Left kidney (tissue), 1 donor: ENCODE measurements at regions not wholly inside any gene's neighbourhood (a gene's known extent, or its start where the extent isn't known, plus 50 kb on each side); places are given as distances from the start of the nearest gene placed in this dataset.

Source experiments
- DNase-seq: peaks from one replicate; pipeline ENCODE4 v3.0.0-alpha.2; 2013

DNA sequence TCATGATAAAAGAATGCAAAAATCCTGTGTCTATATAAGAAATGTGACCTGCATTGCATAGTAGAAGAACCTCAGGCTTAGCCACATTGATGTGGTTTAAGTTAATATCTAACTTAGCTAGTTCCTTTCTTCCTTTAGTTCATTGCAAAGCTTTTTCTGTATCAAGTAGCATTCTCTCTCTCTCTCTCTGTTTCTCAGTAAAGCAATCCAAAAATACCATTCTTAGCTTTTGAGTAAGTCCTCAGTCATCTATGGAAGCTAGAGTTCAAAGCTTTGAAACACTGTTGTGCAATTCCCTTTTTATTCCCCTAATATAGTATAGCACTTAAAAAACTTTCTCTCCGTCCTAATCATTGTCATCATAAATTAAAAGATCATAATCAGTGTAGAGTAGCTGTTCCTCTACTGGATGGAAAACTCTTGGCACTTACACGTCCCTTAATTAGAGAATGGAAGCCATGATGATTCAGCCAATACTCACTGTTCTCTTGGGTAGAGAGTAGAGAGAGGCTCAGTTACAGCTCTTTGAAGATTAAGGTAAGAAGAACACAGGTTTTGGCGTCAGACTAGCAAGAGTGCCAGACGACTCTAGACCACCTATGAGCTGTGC is 350.3 kb upstream of the LYPLAL1 start:
- no peak for DNase-seq

DNA sequence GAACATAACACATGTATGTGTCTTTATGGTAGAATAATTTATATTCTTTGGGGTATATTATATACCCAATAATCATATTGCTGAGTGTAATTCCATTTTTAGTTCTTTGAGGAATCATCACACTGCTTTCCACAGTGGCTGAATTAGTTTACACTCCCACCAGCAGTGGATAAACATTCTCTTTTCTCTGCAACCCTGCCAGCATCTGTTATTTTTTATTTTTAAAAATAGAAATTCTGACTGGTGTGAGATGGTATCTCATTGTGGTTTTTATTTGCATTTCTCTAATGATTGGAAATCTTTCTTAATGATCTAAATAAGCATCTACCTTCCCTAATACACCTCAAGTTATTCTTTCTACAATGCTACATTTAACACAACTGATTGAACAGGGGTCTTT is 346.2 kb upstream of the LYPLAL1 start:
- DNase-seq = no peak

DNA sequence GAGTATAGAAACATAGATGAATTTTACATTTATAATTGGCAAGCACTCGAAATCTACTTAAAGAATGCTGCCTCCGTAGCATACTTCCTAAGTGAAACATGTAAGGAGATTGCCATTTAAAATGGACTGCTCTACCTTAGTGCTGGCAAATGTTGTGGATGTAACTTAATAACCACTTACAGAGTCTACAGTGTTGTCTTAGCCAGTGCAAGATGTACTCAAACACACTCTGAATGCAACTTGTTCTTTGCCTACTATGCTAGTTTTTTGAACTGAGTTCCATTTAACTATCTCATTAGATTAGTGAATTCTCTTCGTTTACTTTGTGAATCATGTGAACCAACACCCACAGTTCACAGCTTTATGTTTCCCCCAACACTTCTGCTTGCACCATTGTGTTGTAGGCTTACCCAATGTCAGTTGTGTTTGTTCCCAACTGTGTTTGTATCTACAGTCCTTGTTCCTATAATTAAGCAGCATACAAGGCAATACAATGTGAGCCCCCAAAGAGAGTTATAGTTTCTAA is 345.5 kb upstream of the LYPLAL1 start:
- DNase-seq = no peak

DNA sequence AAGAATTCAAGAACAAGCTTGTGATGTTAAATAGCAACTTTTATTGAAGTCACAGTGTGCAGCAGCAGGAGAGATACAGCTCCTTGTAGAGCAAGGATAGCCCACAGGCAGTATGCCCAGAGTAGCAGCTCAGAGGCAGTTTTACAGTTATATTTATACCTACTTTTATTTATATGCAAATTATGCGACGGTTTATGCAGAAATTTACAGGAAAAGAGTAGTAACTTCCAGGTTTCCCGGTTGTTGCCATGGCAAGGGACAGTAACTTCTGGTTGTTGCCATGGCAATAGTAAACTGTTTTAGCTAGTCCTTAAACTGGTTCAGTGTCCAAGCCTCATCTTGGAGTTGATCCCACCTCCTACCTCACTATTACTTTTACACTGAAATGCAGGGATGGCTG is 344.6 kb upstream of the LYPLAL1 start:
- no peak for DNase-seq

DNA sequence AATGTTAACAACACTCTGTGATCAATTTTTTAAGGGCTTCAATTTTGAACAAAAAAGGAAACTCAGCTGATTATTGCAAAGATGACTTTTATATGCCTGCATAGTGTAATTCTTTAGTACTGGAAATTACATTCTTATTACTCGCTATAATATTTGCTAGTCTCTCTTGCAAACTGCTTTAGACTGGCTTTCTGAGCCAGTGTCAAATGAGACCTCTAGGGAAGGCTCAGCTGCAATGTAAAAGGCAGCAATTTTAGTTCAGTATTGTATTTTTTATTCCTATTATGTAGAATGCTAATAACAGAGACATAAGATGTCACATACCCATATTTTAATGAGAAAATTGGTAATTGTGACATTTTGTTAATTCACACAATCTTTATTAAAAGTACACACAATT is 338.1 kb upstream of the LYPLAL1 start:
- DNase-seq = no peak

DNA sequence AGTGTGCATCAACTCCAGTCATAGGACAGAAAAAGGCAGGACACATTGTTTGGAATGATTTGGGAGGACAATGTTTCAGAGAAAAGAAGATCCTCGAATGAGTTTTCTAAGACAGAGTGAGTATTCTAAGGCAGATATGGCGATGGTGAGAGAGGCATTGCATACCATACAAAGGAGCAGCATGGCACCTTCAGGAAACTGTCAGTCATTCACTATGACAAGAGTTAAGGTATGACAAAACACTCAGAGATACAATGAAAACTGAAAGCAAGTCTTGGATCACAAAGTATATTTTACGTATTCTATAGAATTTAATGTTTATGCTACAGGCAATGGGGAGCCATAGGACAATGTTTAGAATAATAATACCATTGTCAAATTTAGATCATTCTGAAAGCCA is 337.4 kb upstream of the LYPLAL1 start:
- no peak for DNase-seq

DNA sequence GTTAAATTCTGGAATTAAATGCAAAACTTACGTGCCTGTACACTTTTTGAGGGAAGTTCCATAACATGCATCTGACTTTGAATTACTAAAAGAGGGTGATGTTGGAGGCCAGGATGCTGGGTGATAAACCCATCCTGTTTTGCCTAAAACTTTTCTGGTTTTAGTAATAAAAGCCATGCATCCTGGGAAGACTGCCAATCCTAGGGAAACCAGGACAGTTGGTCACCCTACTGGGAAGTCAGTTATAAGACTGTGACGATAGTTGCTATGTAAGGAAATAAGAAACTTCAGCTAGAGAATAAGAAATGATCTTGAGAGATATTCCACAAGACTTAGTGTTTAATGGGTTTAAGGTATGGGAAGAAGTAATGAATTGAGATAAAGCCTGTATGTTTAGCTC is 336.6 kb upstream of the LYPLAL1 start:
- DNase-seq = no peak

DNA sequence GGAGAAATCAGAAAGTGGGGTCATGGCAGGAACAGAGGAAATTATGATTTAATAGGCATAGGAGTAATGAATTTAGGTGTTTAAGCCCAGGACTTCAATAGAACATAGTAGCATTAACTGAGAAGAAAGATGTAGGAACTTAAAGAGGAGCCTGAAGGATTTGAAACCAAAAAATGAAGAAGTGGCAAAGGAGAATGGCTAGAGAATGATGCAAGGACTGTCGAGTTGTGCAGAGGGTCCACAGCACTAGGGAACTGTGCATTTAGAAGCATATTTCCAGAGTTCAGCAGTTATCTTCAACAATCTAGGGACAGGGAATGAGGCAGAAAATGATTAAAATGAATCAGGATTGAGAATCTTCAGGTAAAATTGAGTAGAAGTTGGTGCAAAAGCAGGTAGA is 328.1 kb upstream of the LYPLAL1 start:
- DNase-seq = no peak

DNA sequence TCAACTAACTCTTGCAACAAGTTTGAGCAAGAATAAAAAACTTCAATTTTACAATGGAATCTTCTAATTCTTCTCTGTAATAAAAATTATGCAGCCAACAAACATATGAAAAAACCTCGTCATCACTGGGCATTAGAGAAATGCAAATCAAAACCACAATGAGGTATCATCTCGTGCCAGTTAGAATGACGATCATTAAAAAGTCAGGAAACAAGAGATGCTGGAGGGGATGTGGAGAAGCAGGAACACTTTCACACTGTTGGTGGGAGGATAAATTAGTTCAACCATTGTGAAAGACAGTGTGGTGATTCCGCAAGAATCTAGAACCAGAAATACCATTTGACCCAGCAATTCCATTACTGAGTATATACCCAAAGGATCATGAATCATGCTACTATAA is 327.5 kb upstream of the LYPLAL1 start:
- no peak for DNase-seq

DNA sequence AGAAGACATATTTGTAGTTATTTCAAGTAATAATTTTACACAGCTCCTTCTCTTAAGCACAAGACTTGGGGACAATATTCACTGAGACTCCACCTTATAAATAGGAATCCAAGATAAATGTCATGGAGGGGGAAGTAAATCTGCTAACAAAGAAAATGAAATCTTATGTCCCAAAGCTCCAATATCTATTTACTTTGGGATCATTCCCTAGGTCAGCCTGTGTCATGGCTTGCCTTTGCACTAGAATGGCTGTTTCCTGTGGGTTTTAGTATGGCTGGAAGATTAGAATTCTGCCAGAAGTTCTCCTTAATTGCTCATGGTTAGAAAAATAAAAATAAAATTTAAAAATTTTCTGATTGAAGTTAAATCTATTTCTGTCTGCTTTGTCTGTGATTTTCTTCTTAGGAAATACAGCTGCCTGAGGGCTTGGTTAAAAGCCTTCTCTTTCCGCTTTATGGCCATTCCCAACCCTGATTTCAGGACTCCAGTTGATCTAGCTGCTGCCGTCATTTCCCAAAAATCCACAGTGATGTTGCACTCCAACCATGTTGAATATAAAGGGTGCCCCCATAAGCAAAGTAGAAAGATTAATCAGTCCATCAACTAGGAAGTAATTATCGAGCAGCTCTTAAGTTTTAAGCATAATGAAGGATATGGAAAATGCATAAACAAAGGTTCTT is 326.4 kb upstream of the LYPLAL1 start:
- no peak for DNase-seq

DNA sequence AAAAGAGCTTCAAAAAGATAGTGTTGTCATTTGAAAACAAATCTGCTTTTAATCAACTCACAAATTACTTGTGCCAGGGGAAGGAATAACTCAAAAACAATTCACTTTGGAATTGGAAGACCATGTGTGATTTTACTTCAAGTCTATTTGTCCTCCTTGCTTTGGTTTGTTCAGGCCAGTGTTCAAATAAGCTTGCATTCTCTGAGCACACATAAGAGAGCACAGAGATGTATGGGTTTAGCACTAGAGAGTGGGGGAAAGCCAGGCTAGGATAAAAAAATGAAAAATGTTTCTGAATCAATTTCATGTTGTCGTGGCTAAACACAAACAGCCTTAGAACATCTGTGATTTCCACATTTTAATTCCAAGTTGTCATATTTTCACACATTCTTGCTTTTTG is 325.7 kb upstream of the LYPLAL1 start:
- no peak for DNase-seq

DNA sequence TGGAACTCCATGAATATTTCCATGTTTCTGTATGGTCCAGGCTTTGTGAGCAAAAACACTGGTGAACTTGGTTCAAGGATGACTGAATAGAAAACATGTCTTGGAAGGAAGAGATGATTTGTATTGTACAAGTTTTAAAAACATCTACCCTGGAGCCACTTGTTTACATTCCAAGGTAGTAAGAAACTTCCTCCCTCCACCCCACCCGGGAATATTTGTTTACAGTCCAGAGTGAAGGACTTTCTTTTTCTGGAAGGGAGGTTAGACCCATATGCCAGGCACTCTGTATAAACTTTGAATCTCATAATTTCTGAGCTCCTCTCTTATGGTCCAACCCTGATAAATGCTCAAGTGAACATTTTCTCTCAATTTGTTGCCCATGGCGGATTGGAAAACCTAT is 323.3 kb upstream of the LYPLAL1 start:
- DNase-seq = no peak

DNA sequence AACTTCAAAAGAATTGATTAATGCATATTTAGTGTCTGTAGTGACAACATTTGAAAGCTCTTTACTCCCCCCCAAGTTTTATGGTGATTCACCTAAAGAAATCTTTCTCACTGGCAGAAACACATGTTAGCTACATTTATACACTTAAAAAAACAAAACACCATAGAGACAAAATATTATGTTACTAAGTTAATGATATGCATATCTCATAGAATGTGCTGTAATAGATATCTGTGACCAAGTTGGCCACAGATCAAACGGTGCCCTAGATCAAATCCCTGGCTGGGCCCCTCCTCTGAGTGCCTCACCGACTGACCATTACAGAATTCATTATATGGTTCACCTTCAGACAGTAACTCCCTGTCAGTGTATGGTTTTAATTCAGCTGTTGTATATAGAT is 322.1 kb upstream of the LYPLAL1 start:
- no peak for DNase-seq

DNA sequence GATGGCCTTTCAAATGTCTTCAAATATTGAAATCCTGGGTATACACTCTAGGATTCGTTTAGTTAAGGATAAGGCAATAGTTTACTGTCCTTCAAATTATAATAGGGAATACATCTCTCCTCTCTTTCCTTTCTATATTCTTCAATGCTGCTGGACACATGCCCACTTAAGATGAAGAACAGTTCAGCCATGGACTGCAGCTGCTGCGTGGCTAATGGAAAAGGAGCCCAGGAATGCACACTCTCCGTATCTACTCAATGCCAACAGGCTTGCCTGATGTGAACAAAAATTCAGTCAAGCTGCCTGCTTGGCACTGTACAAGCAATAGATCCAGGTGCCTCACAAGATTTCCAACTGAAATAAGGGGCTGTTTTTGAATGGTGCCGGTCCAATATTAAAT is 321.2 kb upstream of the LYPLAL1 start:
- no peak for DNase-seq

DNA sequence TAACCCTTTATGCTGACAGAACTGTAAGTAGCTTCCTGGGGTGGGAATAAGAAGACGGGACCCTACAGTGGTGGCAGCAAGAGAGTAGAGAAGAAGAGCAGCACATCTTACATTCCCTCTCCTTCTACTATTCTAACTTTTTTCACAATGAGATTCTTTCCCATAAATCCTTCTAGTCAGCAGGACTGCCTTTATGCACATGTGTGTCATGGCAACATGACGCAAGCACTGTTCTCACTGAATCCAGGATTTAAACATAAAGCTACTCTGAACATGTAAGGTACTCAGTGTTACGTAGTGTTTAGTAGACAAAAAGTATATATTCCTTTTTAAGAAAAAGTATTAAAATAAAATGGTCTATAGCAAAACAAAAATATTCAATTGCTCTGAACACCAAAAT is 309.7 kb upstream of the LYPLAL1 start:
- DNase-seq = no peak

DNA sequence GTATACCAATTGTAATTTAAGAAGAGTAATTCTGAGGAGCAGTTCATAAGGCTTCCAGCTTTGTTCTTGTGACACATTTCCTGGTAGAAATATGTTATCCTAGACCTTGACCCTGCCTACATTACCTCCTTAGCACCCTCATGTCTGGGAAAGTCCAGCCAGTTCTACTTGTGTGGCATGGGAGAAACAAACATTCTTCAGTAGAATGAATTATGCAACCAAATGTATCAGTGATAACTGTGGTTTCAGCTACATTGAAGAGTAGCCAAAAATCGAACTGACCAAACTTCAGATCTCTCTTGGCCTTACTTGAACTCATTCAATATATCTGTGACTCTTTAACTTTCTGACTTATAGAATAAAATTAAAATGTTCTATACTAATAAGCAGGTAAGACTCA is 308.1 kb upstream of the LYPLAL1 start:
- no peak for DNase-seq

DNA sequence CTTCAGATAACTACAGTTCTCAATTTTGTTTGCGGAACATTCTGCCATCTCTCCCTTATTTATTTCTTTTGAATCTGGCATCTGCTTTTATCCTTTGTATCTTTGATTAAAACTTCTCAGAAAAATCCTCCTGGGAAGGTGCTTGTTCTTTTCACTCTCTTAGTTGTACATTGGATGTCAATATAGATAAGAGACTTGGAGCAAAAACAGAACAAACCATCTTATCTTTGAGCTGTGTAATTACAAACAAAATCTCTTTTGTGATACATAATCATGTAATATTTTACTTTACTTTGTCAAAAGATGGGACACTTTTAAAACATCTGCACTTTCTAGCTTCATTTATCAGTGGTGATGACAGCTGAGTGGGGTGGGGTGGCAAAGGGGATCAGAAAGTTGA is 307.2 kb upstream of the LYPLAL1 start:
- no peak for DNase-seq

DNA sequence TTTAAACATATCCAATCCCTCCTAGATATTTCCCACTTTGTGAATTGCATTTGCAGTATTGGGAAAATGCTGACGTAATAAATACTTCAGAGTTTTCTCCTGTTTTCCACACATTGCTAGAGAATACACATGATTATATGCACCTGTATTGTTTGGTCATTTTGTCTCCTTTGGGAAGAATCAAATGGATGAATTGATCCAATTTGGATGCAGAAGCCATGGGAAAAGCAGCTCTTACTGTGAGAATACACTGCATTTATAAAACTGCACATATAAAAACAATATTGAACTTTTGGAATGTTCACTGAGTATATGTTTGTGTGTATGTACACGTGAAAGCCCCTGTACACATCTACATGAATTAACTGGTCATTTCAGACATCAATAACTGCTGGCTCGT is 306.6 kb upstream of the LYPLAL1 start:
- DNase-seq = no peak

DNA sequence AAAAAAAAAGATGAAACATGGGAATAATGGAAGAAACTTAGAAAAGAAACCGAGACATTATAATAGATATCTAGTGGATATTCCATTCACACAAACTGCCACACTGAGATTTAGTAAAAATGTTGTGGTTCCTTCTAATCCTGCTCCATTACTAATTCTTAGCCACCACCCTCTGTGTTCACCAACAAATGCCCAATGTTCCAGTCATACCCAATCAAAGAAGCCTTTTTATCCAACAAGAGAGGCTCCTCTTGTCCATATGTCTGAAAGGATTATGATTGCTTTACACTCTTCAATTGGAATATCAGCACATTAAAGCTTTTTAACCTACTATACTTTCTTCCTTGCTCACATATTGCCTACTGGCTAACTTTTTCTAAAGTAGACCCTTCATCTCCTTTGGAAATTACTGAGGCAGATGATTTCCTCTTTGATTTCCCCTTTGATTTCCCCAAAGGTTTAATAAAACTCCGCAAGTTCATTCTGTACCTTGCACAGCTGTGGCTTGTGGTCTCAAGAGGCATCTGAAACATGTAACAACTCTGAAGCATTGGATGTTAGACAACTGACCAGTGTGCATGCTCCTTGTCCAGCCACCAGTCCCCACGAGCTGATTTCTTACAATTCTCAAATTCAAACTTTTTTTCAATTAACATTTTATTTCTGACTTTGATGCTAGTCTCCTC is 305.6 kb upstream of the LYPLAL1 start:
- no peak for DNase-seq

DNA sequence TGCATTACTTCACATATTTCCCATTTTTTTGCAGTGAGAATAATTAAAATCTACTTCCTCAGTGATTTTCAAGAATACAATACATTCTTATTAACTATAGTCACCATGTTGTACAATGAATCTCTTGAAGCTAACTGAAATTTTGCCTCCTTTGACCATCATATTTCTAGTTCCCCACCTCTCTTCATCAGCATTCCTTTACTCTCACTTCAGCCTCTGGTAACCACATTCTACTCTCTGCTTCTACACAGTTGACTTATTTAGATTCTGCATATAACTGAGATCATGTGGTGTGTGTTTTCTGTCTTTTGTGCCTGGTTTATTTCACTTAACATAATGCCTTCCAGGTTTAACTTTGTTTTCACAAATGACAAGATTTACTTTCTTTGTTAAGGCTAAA is 304.4 kb upstream of the LYPLAL1 start:
- no peak for DNase-seq

DNA sequence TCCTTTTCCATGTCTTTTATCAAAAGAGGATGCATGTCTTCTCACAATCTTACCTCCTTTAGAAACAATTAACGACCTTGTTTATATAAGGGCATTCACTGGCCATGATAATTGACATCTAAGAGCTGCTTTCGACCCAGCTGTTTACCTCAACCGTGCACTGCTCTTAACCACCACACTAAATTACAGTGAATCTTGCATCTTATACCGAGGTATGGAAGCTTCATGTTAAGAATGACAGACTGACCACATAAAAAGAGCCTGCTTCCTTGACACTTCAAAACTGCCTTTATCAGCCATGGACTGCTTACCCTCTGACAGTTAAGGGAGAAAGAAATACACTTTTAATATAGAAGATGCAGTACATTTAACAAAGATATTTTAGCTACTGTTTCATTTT is 301.7 kb upstream of the LYPLAL1 start:
- DNase-seq = no peak

DNA sequence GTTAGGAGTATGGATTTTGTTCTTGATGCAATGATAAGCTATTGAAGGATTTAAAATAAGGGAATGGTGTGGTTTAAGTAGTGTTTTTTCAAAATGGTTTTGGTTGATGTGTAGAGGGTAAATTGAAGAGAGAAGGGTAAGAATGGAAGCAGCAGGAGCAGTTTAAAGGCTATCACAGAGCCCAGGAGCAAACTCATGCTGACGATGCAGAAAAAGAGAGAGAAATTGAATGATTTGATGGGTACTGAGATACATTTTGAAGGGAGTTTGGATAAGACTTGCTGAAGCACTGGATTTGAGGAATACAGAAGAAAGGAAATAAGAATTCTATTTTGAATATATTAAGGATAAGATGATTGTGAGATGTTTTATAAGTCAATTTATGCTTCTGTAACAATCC is 300.8 kb upstream of the LYPLAL1 start:
- DNase-seq = no peak

DNA sequence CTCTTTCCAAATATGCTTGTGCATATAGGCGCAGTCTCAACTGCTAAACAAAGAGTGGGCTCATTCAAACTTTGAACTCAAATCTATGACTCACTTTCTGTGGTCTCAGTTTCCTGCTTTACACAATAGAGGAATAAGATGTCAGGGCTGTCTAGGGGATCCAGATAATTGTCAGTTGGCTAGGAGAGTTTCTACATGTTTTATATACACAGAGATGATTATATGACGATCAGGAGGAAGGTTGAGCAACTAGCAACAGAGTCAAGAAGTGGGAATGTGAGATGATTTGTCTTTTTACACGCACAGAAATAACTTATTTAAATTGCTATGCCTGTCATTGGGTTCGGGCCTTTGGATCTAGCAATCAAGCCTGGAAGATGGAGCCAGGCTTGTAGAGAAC is 299.4 kb upstream of the LYPLAL1 start:
- no peak for DNase-seq
